Colonic mucosa (tissue), 4 donors: ENCODE measurements at regions not wholly inside any gene's neighbourhood (a gene's known extent, or its start where the extent isn't known, plus 50 kb on each side); places are given as distances from the start of the nearest gene placed in this dataset.

ENCODE experiments used
- DNase-seq: peaks from one replicate; pipeline ENCODE4 v3.0.0-alpha.2; 2020
- H3K27ac ChIP-seq: fragments of 200-600 bp; one replicate; pipeline ENCODE4 v1.8.0; 2021
- H3K27me3 ChIP-seq: fragments of 200-600 bp; one replicate; pipeline ENCODE4 v1.8.0; 2021
- H3K36me3 ChIP-seq: fragments of 200-600 bp; one replicate; pipeline ENCODE4 v1.8.0; 2021
- H3K4me1 ChIP-seq: fragments of 200-600 bp; one replicate; pipeline ENCODE4 v1.8.0; 2021; ENCODE audit warnings: mild to moderate bottlenecking
- H3K4me3 ChIP-seq: fragments of 200-600 bp; one replicate; pipeline ENCODE4 v1.8.0; 2021
- H3K9ac ChIP-seq, 2 donors: one replicate each; pipeline ENCODE4 v1.7.0; 2013; ENCODE audit warnings: control low read depth in 2 of 2, low read depth in 2 of 2, low read length in 2 of 2
- H3K9me3 ChIP-seq: fragments of 200-600 bp; one replicate; pipeline ENCODE4 v1.8.0; 2021
- intact Hi-C: fragments of 100-400 bp; cut with DNase I; formaldehyde crosslinking; loops from one replicate; pipeline ENCODE4 v1.14.1; 2022
- TF ChIP-seq, protein P1 (sequence below): fragments of 200-600 bp; IDR thresholded peaks from one replicate; pipeline ENCODE4 v1.8.0; 2022; ENCODE audit warnings: antibody characterized with exemption, mild to moderate bottlenecking
- donor health status: healthy.
- donor health status: DM: no; HTN: no; CAD: no.
- donor health status: DM: no; HTN: no; CAD: no.

DNA sequence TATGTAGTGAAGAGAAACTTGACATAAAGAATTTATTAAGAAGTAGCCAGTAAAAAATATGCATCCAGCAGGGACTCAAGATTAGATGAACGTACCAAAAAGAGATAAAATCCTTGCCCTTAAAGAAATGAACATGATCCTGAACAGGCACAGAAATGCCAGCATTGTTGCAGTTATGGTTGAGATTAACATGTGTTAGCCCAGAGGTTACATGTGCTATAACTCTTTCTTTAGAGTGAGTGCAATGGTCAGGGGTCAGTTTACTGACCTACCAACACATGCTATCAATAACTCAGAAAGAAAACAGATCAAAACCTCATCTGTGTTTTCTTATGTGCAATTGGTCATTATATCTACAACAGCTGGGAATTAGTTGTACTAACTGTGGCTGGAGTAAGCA lies 166.1 kb upstream of the NDST3 start:
- DNase-seq: no peak
- H3K27ac ChIP-seq: no peak overlapping the region
- no peaks in the 10 kb centered on the region for H3K27me3 ChIP-seq
- H3K9ac ChIP-seq: no peak overlapping the region
- H3K4me1 ChIP-seq: no peaks in the 10 kb centered on the region
- TF ChIP-seq, protein P1, sequence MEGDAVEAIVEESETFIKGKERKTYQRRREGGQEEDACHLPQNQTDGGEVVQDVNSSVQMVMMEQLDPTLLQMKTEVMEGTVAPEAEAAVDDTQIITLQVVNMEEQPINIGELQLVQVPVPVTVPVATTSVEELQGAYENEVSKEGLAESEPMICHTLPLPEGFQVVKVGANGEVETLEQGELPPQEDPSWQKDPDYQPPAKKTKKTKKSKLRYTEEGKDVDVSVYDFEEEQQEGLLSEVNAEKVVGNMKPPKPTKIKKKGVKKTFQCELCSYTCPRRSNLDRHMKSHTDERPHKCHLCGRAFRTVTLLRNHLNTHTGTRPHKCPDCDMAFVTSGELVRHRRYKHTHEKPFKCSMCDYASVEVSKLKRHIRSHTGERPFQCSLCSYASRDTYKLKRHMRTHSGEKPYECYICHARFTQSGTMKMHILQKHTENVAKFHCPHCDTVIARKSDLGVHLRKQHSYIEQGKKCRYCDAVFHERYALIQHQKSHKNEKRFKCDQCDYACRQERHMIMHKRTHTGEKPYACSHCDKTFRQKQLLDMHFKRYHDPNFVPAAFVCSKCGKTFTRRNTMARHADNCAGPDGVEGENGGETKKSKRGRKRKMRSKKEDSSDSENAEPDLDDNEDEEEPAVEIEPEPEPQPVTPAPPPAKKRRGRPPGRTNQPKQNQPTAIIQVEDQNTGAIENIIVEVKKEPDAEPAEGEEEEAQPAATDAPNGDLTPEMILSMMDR: no peak
- intact Hi-C loops: no loop called here
- no peak overlapping the region for H3K4me3 ChIP-seq
- no peaks in the 10 kb centered on the region for H3K36me3 ChIP-seq
- no peaks in the 10 kb centered on the region for H3K9me3 ChIP-seq

DNA sequence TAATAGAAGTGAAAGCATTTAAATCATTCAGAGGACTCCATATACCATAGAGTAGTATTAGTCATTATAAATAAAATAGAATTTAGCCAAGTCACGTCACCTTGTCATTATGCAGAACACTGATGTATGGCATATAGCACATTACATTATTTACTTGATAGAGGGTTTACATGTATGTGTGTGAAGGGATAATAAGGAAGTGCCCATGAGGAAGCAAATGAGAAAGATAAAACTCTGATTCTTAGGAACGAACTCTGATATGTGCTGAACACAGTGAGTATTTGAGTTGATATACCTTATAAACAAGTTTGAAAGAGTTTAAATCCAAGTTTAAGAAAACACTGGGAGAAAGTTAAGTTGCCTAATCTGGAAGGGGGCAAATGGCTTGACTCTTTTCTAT lies 160.5 kb upstream of the NDST3 start:
- intact Hi-C loops: no loop called here
- no peaks in the 10 kb centered on the region for H3K4me1 ChIP-seq
- DNase-seq: no peak
- no peaks in the 10 kb centered on the region for H3K9me3 ChIP-seq
- H3K4me3 ChIP-seq: no peak overlapping the region
- peak overlapping the region; percentile 5 for H3K27ac ChIP-seq
- TF ChIP-seq, protein P1: no peak
- H3K36me3 ChIP-seq: no peaks in the 10 kb centered on the region
- no peaks in the 10 kb centered on the region for H3K27me3 ChIP-seq
- no peak overlapping the region for H3K9ac ChIP-seq

DNA sequence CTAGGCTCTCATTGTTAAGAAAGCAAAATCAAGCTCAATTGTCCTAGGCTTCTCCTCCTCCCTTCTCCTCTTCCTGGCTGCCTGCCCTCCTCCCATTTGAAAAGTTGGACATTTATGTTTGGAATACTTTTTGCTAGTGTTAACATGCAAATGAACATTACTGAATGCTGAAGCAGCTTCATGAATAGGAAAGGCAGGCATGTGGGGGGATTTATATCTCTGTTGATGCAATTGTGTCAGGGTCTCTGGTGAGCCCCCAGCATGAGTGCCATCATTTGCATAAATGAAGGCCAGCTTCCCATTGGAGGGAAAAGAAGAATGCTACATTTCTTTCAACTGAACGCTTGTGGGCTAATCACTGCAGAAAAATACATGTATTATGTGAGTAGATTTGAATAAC lies 160.1 kb upstream of the NDST3 start:
- no peaks in the 10 kb centered on the region for H3K36me3 ChIP-seq
- no peak overlapping the region for H3K4me3 ChIP-seq
- no peaks in the 10 kb centered on the region for H3K9me3 ChIP-seq
- DNase-seq: no peak
- no peaks in the 10 kb centered on the region for H3K4me1 ChIP-seq
- H3K27ac ChIP-seq: peak overlapping the region; percentile 5
- TF ChIP-seq, protein P1: no peak
- no peaks in the 10 kb centered on the region for H3K27me3 ChIP-seq
- H3K9ac ChIP-seq: no peak overlapping the region
- intact Hi-C loops: no loop called here

DNA sequence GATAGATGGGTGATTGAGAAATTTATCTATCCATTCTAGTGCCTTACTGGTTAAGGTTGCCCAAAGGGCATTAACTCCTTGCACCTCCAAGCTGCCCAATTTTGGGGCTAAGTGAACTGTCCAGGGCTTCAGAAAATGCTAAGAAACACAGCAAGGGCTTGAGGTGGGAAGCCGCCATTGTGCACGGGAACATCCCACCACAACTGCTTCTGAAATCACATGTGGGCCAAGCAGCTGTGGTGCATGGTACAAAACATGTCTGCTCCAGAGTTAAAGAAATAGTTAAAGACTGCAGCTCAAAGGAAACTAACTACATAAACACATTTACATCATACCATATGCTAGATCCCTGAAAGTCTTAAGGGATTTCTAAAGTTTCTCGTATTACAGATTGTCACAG lies 144.3 kb upstream of the NDST3 start:
- no peaks in the 10 kb centered on the region for H3K36me3 ChIP-seq

DNA sequence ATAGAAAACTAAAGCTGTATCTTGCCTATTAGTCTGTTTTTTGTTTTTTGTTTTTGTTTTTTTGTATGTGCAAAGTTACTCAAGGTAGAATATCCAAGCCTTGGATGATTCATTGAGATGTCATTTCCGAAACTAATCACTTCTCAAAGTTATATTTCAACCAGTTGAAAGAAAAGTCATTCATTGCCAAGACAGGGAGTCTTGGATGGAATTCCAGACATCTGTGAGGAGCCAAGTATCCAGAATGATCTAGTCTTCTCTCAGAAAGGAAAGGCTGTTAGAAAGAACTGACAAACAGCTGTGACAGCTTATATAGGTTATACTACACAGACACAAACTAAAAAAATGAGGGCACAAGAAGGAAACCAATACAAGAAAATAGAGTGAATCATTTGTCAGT lies 141.1 kb upstream of the NDST3 start:
- TF ChIP-seq, protein P1: no peak
- no peaks in the 10 kb centered on the region for H3K9me3 ChIP-seq
- H3K36me3 ChIP-seq: no peaks in the 10 kb centered on the region
- no peaks in the 10 kb centered on the region for H3K27me3 ChIP-seq
- no peak overlapping the region for H3K9ac ChIP-seq
- H3K4me1 ChIP-seq: no peaks in the 10 kb centered on the region
- no peak for DNase-seq
- H3K4me3 ChIP-seq: no peak overlapping the region
- H3K27ac ChIP-seq: no peak overlapping the region
- intact Hi-C loops: no loop called here

More for the DNA sequence above, 144.3 kb upstream of the NDST3 start:
- H3K4me1 ChIP-seq: no peaks in the 10 kb centered on the region
- no peaks in the 10 kb centered on the region for H3K9me3 ChIP-seq
- no peaks in the 10 kb centered on the region for H3K27me3 ChIP-seq
- intact Hi-C loops: no loop called here
- no peak overlapping the region for H3K27ac ChIP-seq
- no peak overlapping the region for H3K9ac ChIP-seq
- DNase-seq: no peak
- H3K4me3 ChIP-seq: no peak overlapping the region
- TF ChIP-seq, protein P1: no peak

DNA sequence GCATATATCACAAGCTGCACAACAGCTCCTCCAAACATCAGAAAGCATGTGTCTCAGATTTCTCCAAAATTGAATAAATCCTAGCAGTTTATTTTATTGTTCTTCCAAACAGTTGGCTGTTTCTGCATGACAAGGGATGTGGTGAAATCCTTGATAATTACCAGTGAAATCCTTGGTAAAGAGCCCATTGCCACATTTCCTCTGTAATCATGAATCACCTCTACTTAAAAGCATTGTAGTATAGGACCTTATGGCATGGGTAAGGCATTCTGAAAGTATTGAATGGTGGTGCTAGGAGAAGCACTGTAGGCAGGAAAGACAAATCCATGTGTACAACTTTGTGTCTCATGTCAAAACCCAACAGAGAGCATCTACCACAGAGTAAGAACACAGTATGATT lies 135.8 kb upstream of the NDST3 start:
- intact Hi-C loops: no loop called here
- Histone ChIP-seq H3K27me3 (no peaks in the 10 kb centered on the region), H3K36me3 (no peaks in the 10 kb centered on the region), H3K9ac (no peak overlapping the region), H3K4me1 (no peaks in the 10 kb centered on the region), H3K9me3 (no peaks in the 10 kb centered on the region), H3K27ac (no peak overlapping the region), H3K4me3 (no peak overlapping the region)
- TF ChIP-seq, protein P1: no peak
- no peak for DNase-seq
